ENCODE measurements at regions not wholly inside any gene's neighbourhood (a gene's known extent, or its start where the extent isn't known, plus 50 kb on each side); places are given as distances from the start of the nearest gene placed in this dataset.
"Not testable (repeated sequence)": the region's sequence is repeated elsewhere in the genome, so short reads cannot be mapped to it uniquely, and the experiment has no call there.

GRCh38 chr16:15192197-15192596, 98.1 kb upstream of the RRN3 start:
- TF ChIP-seq, protein P1, sequence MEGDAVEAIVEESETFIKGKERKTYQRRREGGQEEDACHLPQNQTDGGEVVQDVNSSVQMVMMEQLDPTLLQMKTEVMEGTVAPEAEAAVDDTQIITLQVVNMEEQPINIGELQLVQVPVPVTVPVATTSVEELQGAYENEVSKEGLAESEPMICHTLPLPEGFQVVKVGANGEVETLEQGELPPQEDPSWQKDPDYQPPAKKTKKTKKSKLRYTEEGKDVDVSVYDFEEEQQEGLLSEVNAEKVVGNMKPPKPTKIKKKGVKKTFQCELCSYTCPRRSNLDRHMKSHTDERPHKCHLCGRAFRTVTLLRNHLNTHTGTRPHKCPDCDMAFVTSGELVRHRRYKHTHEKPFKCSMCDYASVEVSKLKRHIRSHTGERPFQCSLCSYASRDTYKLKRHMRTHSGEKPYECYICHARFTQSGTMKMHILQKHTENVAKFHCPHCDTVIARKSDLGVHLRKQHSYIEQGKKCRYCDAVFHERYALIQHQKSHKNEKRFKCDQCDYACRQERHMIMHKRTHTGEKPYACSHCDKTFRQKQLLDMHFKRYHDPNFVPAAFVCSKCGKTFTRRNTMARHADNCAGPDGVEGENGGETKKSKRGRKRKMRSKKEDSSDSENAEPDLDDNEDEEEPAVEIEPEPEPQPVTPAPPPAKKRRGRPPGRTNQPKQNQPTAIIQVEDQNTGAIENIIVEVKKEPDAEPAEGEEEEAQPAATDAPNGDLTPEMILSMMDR (IDR thresholded peaks at IDR 0.05), result not testable (repeated sequence)
- not testable (repeated sequence) for TF ChIP-seq POLR2A, EP300 (IDR thresholded peaks at IDR 0.05)
